SK-N-SH (cell line): ENCODE measurements at regions not wholly inside any gene's neighbourhood (a gene's known extent, or its start where the extent isn't known, plus 50 kb on each side); places are given as distances from the start of the nearest gene placed in this dataset.

ENCODE experiments used
- CTCF ChIA-PET: fragments of 300-600, 350-600 bp; formaldehyde crosslinking; extraction: SDS; loops from one replicate; lab custom pipeline; 2021; lab: Yijun Ruan, JAX
- POLR2A ChIA-PET: fragments of 350-600 bp; sonication (Branson Sonifier 250); formaldehyde crosslinking; extraction: SDS; loops from one replicate; lab custom pipeline; 2020; ENCODE audit warnings: antibody characterized with exemption, inconsistent platforms; lab: Yijun Ruan, JAX
- DNase-seq: peaks from one replicate; pipeline ENCODE4 v3.0.0; 2012
- H2AFZ ChIP-seq: fragments of 200-600 bp; sonication (generic); 2 replicates; pipeline ENCODE4 v1.8.1; 2016; ENCODE audit warnings: antibody characterized with exemption, mild to moderate bottlenecking, low read depth
- H3F3A ChIP-seq: fragments of 200-600 bp; sonication (generic); replicated peaks from 2 replicates; pipeline ENCODE3; 2016; ENCODE audit warnings: antibody characterized with exemption, mild to moderate bottlenecking; ENCODE audit not compliant: insufficient read depth
- H3K27ac ChIP-seq, 2 experiments: fragments of 200-500 bp in 1 of 2; fragments of 200-600 bp in 1 of 2; sonication (Bioruptor generic) in 1 of 2; sonication (generic), shearing (Covaris generic) in 1 of 2; 2 replicates each; pipeline versions ENCODE4 v1.5.1 to v1.6.1; 2014 to 2016; ENCODE audit warnings: low read depth in 2 of 2, inconsistent platforms in 1 of 2, low read length in 1 of 2, mild to moderate bottlenecking in 1 of 2, mixed read lengths in 1 of 2
- H3K27me3 ChIP-seq: fragments of 200-600 bp; sonication (generic), shearing (Covaris generic); 2 replicates; pipeline ENCODE4 v1.6.1; 2016; ENCODE audit warnings: mixed run types; ENCODE audit not compliant: insufficient read depth
- H3K36me3 ChIP-seq, 2 experiments: fragments of 200-500 bp in 1 of 2; fragments of 200-600 bp in 1 of 2; sonication (Bioruptor generic) in 1 of 2; sonication (generic) in 1 of 2; replicated peaks in 1 of 2; 2 replicates each; pipeline versions ENCODE3 to v1.5.1; 2014 to 2016; ENCODE audit warnings: low read length in 1 of 2, mild to moderate bottlenecking in 1 of 2; ENCODE audit not compliant: insufficient read depth in 2 of 2, control insufficient read depth in 1 of 2
- H3K4me1 ChIP-seq, 2 experiments: fragments of 200-500 bp in 1 of 2; fragments of 200-600 bp in 1 of 2; sonication (Bioruptor generic) in 1 of 2; sonication (generic), shearing (Covaris generic) in 1 of 2; 2 replicates each; pipeline versions ENCODE4 v1.5.1 to v1.6.1; 2014 to 2016; ENCODE audit warnings: low read depth in 1 of 2, low read length in 1 of 2, mixed run types in 1 of 2; ENCODE audit not compliant: insufficient read depth in 2 of 2, control insufficient read depth in 1 of 2
- H3K4me2 ChIP-seq: fragments of 200-600 bp; sonication (generic), shearing (Covaris generic); 2 replicates; pipeline ENCODE4 v1.6.1; 2017; ENCODE audit warnings: mixed run types
- H3K4me3 ChIP-seq, 2 experiments: fragments of 200-500 bp in 1 of 2; fragments of 200-600 bp in 1 of 2; sonication (Bioruptor generic) in 1 of 2; sonication (generic), shearing (Covaris generic) in 1 of 2; 2 replicates each; pipeline versions ENCODE4 v1.5.1 to v1.8.1; 2014 to 2016; ENCODE audit warnings: low read depth in 2 of 2, inconsistent platforms in 1 of 2, low read length in 1 of 2, mild to moderate bottlenecking in 1 of 2, mixed read lengths in 1 of 2, moderate library complexity in 1 of 2
- H3K79me2 ChIP-seq: fragments of 200-600 bp; sonication (generic); 2 replicates; pipeline ENCODE4 v1.8.1; 2017; ENCODE audit warnings: mild to moderate bottlenecking; ENCODE audit not compliant: insufficient read depth
- H3K9ac ChIP-seq: fragments of 200-600 bp; sonication (generic); 2 replicates; pipeline ENCODE4 v1.6.1; 2017; ENCODE audit warnings: mixed run types
- H3K9me2 ChIP-seq: fragments of 200-600 bp; sonication (generic); 2 replicates; pipeline ENCODE4 v1.6.1; 2017; ENCODE audit warnings: mixed run types
- H3K9me3 ChIP-seq: fragments of 200-600 bp; sonication (generic); 2 replicates; pipeline ENCODE4 v1.6.1; 2017; ENCODE audit warnings: mixed run types, mild to moderate bottlenecking, moderate library complexity
- H4K20me1 ChIP-seq: fragments of 200-600 bp; sonication (generic); 2 replicates; pipeline ENCODE4 v1.6.1; 2017; ENCODE audit warnings: mild to moderate bottlenecking, mixed run types; ENCODE audit not compliant: insufficient read depth
- CHD2 ChIP-seq: fragments of 150-350 bp; IDR thresholded peaks from 2 replicates; pipeline ENCODE4 v1.6.1; 2018; ENCODE audit warnings: low read length; ENCODE audit not compliant: partially characterized antibody
- EP300 ChIP-seq, 2 experiments: IDR thresholded peaks; 2 replicates each; pipeline versions ENCODE4 v1.4.0 to v1.6.1; 2012; ENCODE audit warnings: borderline replicate concordance in 1 of 2, low read depth in 1 of 2, low read length in 1 of 2
- EZH2phosphoT487 ChIP-seq: fragments of 200-600 bp; sonication (generic); IDR thresholded peaks from 2 replicates; pipeline ENCODE4 v1.6.1; 2017; ENCODE audit warnings: low read depth, mixed run types, mild to moderate bottlenecking, antibody characterized with exemption, moderate library complexity, borderline replicate concordance
- FOSL2 ChIP-seq: IDR thresholded peaks from 2 replicates; pipeline ENCODE4 v1.4.0; 2012; ENCODE audit warnings: low read depth, mild to moderate bottlenecking, moderate library complexity, borderline replicate concordance
- GATA2 ChIP-seq: sonication (generic); formaldehyde crosslinking; IDR thresholded peaks from 2 replicates; pipeline ENCODE4 v1.5.0; 2020; ENCODE audit warnings: mild to moderate bottlenecking, missing genetic modification reagents
- JUND ChIP-seq: IDR thresholded peaks from 2 replicates; pipeline ENCODE4 v1.4.0; 2012
- MXI1 ChIP-seq: IDR thresholded peaks from 2 replicates; pipeline ENCODE4 v1.6.1; 2012; ENCODE audit warnings: mild to moderate bottlenecking, low read depth, low read length, improper control_type of control experiment
- POLR2AphosphoS5 ChIP-seq: IDR thresholded peaks from 2 replicates; pipeline ENCODE4 v1.6.1; 2012; ENCODE audit warnings: low read depth, low read length
- RAD21 ChIP-seq: IDR thresholded peaks from 2 replicates; pipeline ENCODE4 v1.6.1; 2012; ENCODE audit warnings: mild to moderate bottlenecking, low read length
- SIN3A ChIP-seq: IDR thresholded peaks from 2 replicates; pipeline ENCODE4 v1.6.1; 2012; ENCODE audit warnings: low read depth, mild to moderate bottlenecking, low read length, moderate library complexity, borderline replicate concordance
- TAF1 ChIP-seq: IDR thresholded peaks from 2 replicates; pipeline ENCODE4 v1.6.1; 2012; ENCODE audit warnings: low read depth, mild to moderate bottlenecking, low read length, moderate library complexity, borderline replicate concordance
- TCF12 ChIP-seq: IDR thresholded peaks from 2 replicates; pipeline ENCODE4 v1.4.0; 2012
- TEAD4 ChIP-seq: IDR thresholded peaks from 2 replicates; pipeline ENCODE4 v1.4.0; 2012; ENCODE audit warnings: mild to moderate bottlenecking, borderline replicate concordance; ENCODE audit not compliant: insufficient read depth
- YY1 ChIP-seq: IDR thresholded peaks from 2 replicates; pipeline ENCODE4 v1.4.0; 2012; ENCODE audit warnings: low read depth, mild to moderate bottlenecking
- WGBS: methylation state at CpG from one replicate; pipeline ENCODE4 v1.1.6; 2017; ENCODE audit warnings: low lambda C conversion rate; 5-methylcytosine and 5-hydroxymethylcytosine counted together
- TF ChIP-seq, protein P1 (sequence below): IDR thresholded peaks from 2 replicates; pipeline ENCODE4 v1.4.0; 2012; ENCODE audit warnings: low read depth, borderline replicate concordance
- TF ChIP-seq, protein P2 (sequence below): IDR thresholded peaks from 2 replicates; pipeline ENCODE4 v1.4.0; 2012; ENCODE audit warnings: low read depth
- TF ChIP-seq, protein P3 (sequence below): IDR thresholded peaks from 2 replicates; pipeline ENCODE4; 2012
- TF ChIP-seq, protein P4 (sequence below): fragments of 200-600 bp; sonication (generic); IDR thresholded peaks from 2 replicates; pipeline ENCODE4 v1.6.1; 2017; ENCODE audit warnings: antibody characterized with exemption, mild to moderate bottlenecking, moderate library complexity

DNA sequence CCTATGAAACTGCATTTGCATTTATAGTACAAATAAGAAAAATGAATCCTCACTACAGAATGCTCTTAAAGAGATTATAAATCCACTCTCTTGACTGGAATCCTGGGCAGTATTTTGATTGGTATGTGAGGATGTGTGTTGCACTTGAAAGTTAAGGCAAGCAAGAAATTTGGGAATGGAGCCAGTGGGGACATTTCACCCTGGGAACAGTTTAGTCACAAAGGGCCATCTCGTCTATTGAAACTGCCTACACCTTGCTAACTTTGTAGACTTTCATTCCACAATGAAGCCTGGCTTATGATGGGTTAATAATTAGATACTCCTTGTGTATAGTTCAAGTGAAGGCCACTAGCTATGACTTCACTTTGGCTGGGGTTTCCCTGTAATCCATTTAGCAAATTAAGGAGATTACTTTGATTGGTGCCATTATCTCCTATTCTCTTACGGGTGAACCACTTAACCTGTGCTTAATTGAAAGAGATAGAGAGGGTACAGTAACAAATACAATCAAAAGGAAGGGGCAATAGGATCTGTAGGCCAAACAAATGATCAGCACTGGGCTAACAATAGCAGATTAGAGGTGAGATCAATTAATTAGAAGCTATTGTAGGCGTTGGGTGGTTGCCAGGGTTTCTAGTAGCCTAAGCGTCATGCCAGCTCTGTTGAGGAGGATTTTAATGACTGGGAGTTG, 146.9 kb upstream of the RARB start:
- ChIA-PET POLR2A (no interaction called here), CTCF (no interaction called here)
- no peaks in the 10 kb centered on the region for H3K36me3 ChIP-seq
- TF ChIP-seq EZH2phosphoT487 = no peak
- no peaks in the 10 kb centered on the region; a peak in 1 of 4 replicates for H3K4me1 ChIP-seq
- no peak overlapping the region for H2AFZ ChIP-seq
- no peaks in the 10 kb centered on the region for H3F3A ChIP-seq
- 47% methylated on average over 4 of the region's 4 CpGs for WGBS
- no peaks in the 10 kb centered on the region for H3K9me2 ChIP-seq
- H3K27me3 ChIP-seq = no peaks in the 10 kb centered on the region
- no peak for DNase-seq
- no peaks in the 10 kb centered on the region for H4K20me1 ChIP-seq
- H3K9me3 ChIP-seq = no peaks in the 10 kb centered on the region
- H3K9ac ChIP-seq = no peak overlapping the region
- no peak overlapping the region for H3K4me3 ChIP-seq
- no peak overlapping the region for H3K27ac ChIP-seq
- H3K4me2 ChIP-seq = no peak overlapping the region
- H3K79me2 ChIP-seq = no peaks in the 10 kb centered on the region

DNA sequence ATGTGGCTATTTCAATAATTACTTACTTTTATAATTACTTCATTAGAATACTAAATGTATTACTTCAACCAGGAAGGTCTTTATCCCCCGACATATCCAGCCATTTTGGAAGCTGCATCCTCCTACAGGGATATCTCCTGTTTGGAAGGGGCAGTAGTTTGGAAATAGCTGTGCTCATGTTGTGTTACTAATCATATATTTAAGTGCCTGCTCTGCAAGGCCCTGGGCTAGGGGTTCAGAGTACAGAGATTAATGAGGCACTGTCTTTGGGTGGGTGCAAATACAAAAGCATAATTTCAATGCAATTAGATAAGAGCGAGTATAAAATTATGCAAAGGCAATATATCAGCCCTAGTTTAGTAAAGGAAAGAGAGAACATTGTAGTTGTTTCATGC, 146.3 kb upstream of the RARB start:
- Histone ChIP-seq H3K27ac (no peak overlapping the region), H4K20me1 (no peaks in the 10 kb centered on the region), H3K9ac (no peak overlapping the region), H2AFZ (no peak overlapping the region), H3K36me3 (no peaks in the 10 kb centered on the region), H3F3A (no peaks in the 10 kb centered on the region), H3K4me2 (no peak overlapping the region), H3K4me3 (no peak overlapping the region), H3K79me2 (no peaks in the 10 kb centered on the region), H3K4me1 (no peaks in the 10 kb centered on the region; a peak in 1 of 4 replicates), H3K27me3 (no peaks in the 10 kb centered on the region), H3K9me2 (no peaks in the 10 kb centered on the region), H3K9me3 (no peaks in the 10 kb centered on the region)
- WGBS = 62% methylated on average over 2 of the region's 2 CpGs
- CTCF ChIA-PET = no interaction called here
- TF ChIP-seq SIN3A = no peak
- no peak for TF ChIP-seq EP300 (IDR thresholded peaks at IDR 0.05; ENCODE audit: borderline replicate concordance in 1 of 2, low read depth in 1 of 2, low read length in 1 of 2)
- TF ChIP-seq GATA2 (CRISPR knock-in tag) = no peak
- TF ChIP-seq, protein P1, sequence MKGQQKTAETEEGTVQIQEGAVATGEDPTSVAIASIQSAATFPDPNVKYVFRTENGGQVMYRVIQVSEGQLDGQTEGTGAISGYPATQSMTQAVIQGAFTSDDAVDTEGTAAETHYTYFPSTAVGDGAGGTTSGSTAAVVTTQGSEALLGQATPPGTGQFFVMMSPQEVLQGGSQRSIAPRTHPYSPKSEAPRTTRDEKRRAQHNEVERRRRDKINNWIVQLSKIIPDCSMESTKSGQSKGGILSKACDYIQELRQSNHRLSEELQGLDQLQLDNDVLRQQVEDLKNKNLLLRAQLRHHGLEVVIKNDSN = no peak
- DNase-seq = no peak
- POLR2A ChIA-PET = no interaction called here

DNA sequence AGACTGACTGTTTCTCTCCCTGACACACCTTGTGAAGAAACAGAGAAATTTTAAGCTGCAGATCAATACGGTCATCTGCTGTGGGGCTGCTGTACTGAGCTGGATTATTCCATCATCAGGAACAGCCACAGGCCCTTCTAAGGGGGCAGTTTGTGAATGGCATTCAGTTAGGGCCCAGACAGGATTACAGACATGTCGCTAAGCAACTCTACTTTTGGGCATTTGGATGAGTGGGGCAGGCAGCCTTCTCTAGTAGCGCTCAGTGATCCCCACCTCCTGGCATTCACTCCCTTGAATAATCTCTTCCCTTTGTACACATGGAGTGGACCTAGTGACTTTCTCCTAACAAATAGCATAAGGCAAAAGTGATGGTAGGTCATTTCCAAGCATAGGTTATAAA, 144.4 kb upstream of the RARB start:
- Histone ChIP-seq H2AFZ (no peak overlapping the region), H3K9me3 (no peaks in the 10 kb centered on the region), H3K27ac (no peak overlapping the region), H3K9me2 (no peaks in the 10 kb centered on the region), H3K4me3 (no peak overlapping the region), H3K27me3 (no peaks in the 10 kb centered on the region), H3F3A (no peaks in the 10 kb centered on the region), H4K20me1 (no peaks in the 10 kb centered on the region), H3K9ac (no peak overlapping the region), H3K4me2 (no peak overlapping the region), H3K36me3 (no peaks in the 10 kb centered on the region), H3K79me2 (no peaks in the 10 kb centered on the region), H3K4me1 (no peaks in the 10 kb centered on the region; a peak in 1 of 4 replicates)
- POLR2A ChIA-PET = no interaction called here
- DNase-seq = no peak
- CTCF ChIA-PET = interaction anchor here (1.1 kb wide), 1 partner anchor 311 kb away, joined by 3 read pairs; no protein-coding TSS in a partner anchor
- WGBS = 54% methylated on average over 3 of the region's 3 CpGs
- TF ChIP-seq CHD2 (no peak), RAD21 (no peak), MXI1 (no peak), TCF12 (no peak), JUND (no peak), TAF1 (no peak), TEAD4 (no peak), FOSL2 (no peak), POLR2AphosphoS5 (no peak), YY1 (no peak)
- TF ChIP-seq, protein P2, sequence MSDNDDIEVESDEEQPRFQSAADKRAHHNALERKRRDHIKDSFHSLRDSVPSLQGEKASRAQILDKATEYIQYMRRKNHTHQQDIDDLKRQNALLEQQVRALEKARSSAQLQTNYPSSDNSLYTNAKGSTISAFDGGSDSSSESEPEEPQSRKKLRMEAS = no peak
- TF ChIP-seq, protein P1 = no peak
- TF ChIP-seq, protein P3, sequence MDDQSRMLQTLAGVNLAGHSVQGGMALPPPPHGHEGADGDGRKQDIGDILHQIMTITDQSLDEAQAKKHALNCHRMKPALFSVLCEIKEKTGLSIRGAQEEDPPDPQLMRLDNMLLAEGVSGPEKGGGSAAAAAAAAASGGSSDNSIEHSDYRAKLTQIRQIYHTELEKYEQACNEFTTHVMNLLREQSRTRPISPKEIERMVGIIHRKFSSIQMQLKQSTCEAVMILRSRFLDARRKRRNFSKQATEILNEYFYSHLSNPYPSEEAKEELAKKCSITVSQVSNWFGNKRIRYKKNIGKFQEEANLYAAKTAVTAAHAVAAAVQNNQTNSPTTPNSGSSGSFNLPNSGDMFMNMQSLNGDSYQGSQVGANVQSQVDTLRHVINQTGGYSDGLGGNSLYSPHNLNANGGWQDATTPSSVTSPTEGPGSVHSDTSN = no peak
- TF ChIP-seq, protein P4, sequence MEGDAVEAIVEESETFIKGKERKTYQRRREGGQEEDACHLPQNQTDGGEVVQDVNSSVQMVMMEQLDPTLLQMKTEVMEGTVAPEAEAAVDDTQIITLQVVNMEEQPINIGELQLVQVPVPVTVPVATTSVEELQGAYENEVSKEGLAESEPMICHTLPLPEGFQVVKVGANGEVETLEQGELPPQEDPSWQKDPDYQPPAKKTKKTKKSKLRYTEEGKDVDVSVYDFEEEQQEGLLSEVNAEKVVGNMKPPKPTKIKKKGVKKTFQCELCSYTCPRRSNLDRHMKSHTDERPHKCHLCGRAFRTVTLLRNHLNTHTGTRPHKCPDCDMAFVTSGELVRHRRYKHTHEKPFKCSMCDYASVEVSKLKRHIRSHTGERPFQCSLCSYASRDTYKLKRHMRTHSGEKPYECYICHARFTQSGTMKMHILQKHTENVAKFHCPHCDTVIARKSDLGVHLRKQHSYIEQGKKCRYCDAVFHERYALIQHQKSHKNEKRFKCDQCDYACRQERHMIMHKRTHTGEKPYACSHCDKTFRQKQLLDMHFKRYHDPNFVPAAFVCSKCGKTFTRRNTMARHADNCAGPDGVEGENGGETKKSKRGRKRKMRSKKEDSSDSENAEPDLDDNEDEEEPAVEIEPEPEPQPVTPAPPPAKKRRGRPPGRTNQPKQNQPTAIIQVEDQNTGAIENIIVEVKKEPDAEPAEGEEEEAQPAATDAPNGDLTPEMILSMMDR = no peak
